HG03342 (cell line): ENCODE measurements at regions not wholly inside any gene's neighbourhood (a gene's known extent, or its start where the extent isn't known, plus 50 kb on each side); places are given as distances from the start of the nearest gene placed in this dataset.
"Not testable (repeated sequence)": the region's sequence is repeated elsewhere in the genome, so short reads cannot be mapped to it uniquely, and the experiment has no call there.

Source experiments
- ATAC-seq: cut with Tn5 transposase; IDR thresholded peaks from one replicate; pipeline ENCODE4 v1.9.1; 2021; ENCODE audit warnings: mild to moderate bottlenecking, moderate library complexity; ENCODE audit not compliant: unreplicated experiment

- no peak for ATAC-seq
Observed at GRCh38 chr4:151865312-151865711, 104.5 kb upstream of the GATB start.

GRCh38 chr4:151864068-151864467 is 103.3 kb upstream of the GATB start:
- no peak for ATAC-seq

- no peak for ATAC-seq
Observed at GRCh38 chr4:151862766-151863165, 102.0 kb upstream of the GATB start.

GRCh38 chr4:151860561-151861093 is 99.8 kb upstream of the GATB start:
- ATAC-seq: no peak

GRCh38 chr4:151859641-151860040 is 98.8 kb upstream of the GATB start:
- ATAC-seq: no peak

GRCh38 chr4:151858356-151858755 is 97.5 kb upstream of the GATB start:
- no peak for ATAC-seq

- ATAC-seq: no peak
Observed at GRCh38 chr4:151857368-151857767, 96.6 kb upstream of the GATB start.

- ATAC-seq: no peak
Observed at GRCh38 chr4:151855747-151856146, 94.9 kb upstream of the GATB start.

- ATAC-seq: no peak
Observed at GRCh38 chr4:151854731-151855130, 93.9 kb upstream of the GATB start.

GRCh38 chr4:151853034-151853433 is 92.2 kb upstream of the GATB start:
- ATAC-seq: no peak

GRCh38 chr4:151852202-151852601 is 91.4 kb upstream of the GATB start:
- no peak for ATAC-seq

- no peak for ATAC-seq
Observed at GRCh38 chr4:151851354-151851753, 90.5 kb upstream of the GATB start.

GRCh38 chr4:151850791-151851213 is 90.0 kb upstream of the GATB start:
- ATAC-seq: no peak

- ATAC-seq: not testable (repeated sequence)
Observed at GRCh38 chr4:151845551-151845950, 84.7 kb upstream of the GATB start.

GRCh38 chr4:151842430-151843079 is 81.7 kb upstream of the GATB start:
- no peak for ATAC-seq

- ATAC-seq: no peak
Observed at GRCh38 chr4:151841107-151841506, 80.3 kb upstream of the GATB start.

GRCh38 chr4:151835467-151835866 is 74.7 kb upstream of the GATB start:
- no peak for ATAC-seq

GRCh38 chr4:151833174-151833573 is 72.4 kb upstream of the GATB start:
- ATAC-seq: no peak

GRCh38 chr4:151831526-151831925 is 70.7 kb upstream of the GATB start:
- no peak for ATAC-seq

- no peak for ATAC-seq
Observed at GRCh38 chr4:151830168-151830567, 69.4 kb upstream of the GATB start.

GRCh38 chr4:151829309-151829708 is 68.5 kb upstream of the GATB start:
- no peak for ATAC-seq

GRCh38 chr4:151824656-151825055 is 63.8 kb upstream of the GATB start:
- no peak for ATAC-seq

- no peak for ATAC-seq
Observed at GRCh38 chr4:151822331-151822730, 61.5 kb upstream of the GATB start.
